ENCODE measurements at regions not wholly inside any gene's neighbourhood (a gene's known extent, or its start where the extent isn't known, plus 50 kb on each side); places are given as distances from the start of the nearest gene placed in this dataset.

DNA sequence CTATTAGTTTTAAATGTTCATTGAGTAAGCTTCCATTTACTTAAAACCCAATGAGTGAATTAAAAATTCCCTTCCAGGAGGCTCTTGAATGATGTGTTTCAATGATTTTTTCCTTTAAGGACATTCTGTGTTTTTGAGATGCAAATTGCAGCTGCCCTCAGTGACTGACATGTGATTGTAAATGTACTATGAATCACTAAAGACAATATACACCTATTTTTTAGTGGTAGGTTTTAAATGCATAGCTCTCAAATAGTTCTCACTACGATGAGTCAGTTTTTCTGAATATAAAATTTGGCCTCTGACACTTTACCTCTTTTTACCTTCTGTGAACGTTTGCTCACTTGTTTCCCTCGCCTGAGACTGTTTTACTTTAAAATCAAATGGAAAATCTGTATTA is 204.7 kb downstream of the BARHL2 start:
- Histone ChIP-seq H3K27me3 (no peaks in the 10 kb centered on the region), H3K36me3 (ENCODE audit: low read depth, missing control alignments) (no peaks in the 10 kb centered on the region), H3K4me1 (no peaks in the 10 kb centered on the region), H3K27ac (no peak overlapping the region), H3K4me3 (no peak overlapping the region), H3K9me3 (no peaks in the 10 kb centered on the region)
- intact Hi-C loops (cut with DNase I; ENCODE audit: low total_unique reads) = no loop called here
- TF ChIP-seq CTCF (IDR thresholded peaks at IDR 0.05) (no peak), POLR2A (IDR thresholded peaks at IDR 0.05) (no peak)
- no peak for DNase-seq
- 67 to 76% methylated on average over 3 of the region's 3 CpGs for WGBS, 2 donors

DNA sequence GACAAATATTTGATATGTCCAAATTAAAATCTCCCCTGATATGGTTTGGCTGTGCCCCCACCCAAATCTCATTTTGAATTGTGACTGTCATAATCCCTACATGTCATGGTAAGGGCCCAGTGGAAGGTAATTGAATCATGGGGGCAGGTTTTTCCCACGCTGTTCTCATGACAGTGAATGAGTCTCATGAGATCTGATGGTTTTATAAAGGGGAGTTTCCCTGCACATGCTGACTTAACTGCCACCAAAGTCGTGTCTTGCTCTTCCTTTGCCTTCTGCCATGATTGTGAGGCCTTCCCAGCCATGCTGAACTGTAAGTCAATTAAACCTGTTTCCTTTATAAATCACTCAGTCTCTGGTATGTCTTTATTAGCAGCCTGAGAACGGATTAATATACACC is 207.0 kb downstream of the BARHL2 start:
- DNase-seq = no peak
- no peaks in the 10 kb centered on the region for H3K36me3 ChIP-seq (ENCODE audit: low read depth, missing control alignments)
- no peak overlapping the region for H3K27ac ChIP-seq
- no peaks in the 10 kb centered on the region for H3K27me3 ChIP-seq
- no peaks in the 10 kb centered on the region for H3K9me3 ChIP-seq
- intact Hi-C loops (cut with DNase I; ENCODE audit: low total_unique reads) = no loop called here
- H3K4me3 ChIP-seq = no peak overlapping the region
- no peaks in the 10 kb centered on the region for H3K4me1 ChIP-seq
- WGBS, 2 donors = 69% methylated on average over 3 of the region's 3 CpGs
- no peak for TF ChIP-seq CTCF (IDR thresholded peaks at IDR 0.05)
- no peak for TF ChIP-seq POLR2A (IDR thresholded peaks at IDR 0.05)

- Histone ChIP-seq H3K27me3 (no peaks in the 10 kb centered on the region), H3K36me3 (ENCODE audit: low read depth, missing control alignments) (no peaks in the 10 kb centered on the region), H3K27ac (no peak overlapping the region), H3K9me3 (no peaks in the 10 kb centered on the region), H3K4me3 (no peak overlapping the region), H3K4me1 (no peaks in the 10 kb centered on the region)
- TF ChIP-seq POLR2A (IDR thresholded peaks at IDR 0.05) (no peak), CTCF (IDR thresholded peaks at IDR 0.05) (no peak)
- DNase-seq = no peak
- WGBS, 2 donors = 80 to 88% methylated on average over 2 of the region's 2 CpGs
- intact Hi-C loops (cut with DNase I; ENCODE audit: low total_unique reads) = no loop called here
These were observed 207.7 kb downstream of the BARHL2 start for GRCh38 chr1:90509225-90510048.

- Histone ChIP-seq H3K9me3 (no peaks in the 10 kb centered on the region), H3K4me1 (no peaks in the 10 kb centered on the region), H3K27me3 (no peaks in the 10 kb centered on the region), H3K27ac (no peak overlapping the region), H3K36me3 (ENCODE audit: low read depth, missing control alignments) (no peaks in the 10 kb centered on the region), H3K4me3 (no peak overlapping the region)
- no peak for TF ChIP-seq CTCF (IDR thresholded peaks at IDR 0.05)
- no peak for TF ChIP-seq POLR2A (IDR thresholded peaks at IDR 0.05)
- WGBS, 2 donors = 88 to 96% methylated on average over 2 of the region's 2 CpGs
- no peak for DNase-seq
- intact Hi-C loops (cut with DNase I; ENCODE audit: low total_unique reads) = no loop called here
These were observed 208.5 kb downstream of the BARHL2 start for GRCh38 chr1:90508376-90509167.
